SH-SY5Y (cell line): ENCODE measurements at regions not wholly inside any gene's neighbourhood (a gene's known extent, or its start where the extent isn't known, plus 50 kb on each side); places are given as distances from the start of the nearest gene placed in this dataset.

ENCODE experiments used
- GATA2 ChIP-seq: IDR thresholded peaks from 2 replicates; pipeline ENCODE4 v1.6.1; 2011; ENCODE audit warnings: mild to moderate bottlenecking, low read depth, low read length
- GATA3 ChIP-seq: IDR thresholded peaks from 2 replicates; pipeline ENCODE4 v1.6.1; 2011; ENCODE audit warnings: low read depth, mild to moderate bottlenecking, low read length, moderate library complexity

DNA sequence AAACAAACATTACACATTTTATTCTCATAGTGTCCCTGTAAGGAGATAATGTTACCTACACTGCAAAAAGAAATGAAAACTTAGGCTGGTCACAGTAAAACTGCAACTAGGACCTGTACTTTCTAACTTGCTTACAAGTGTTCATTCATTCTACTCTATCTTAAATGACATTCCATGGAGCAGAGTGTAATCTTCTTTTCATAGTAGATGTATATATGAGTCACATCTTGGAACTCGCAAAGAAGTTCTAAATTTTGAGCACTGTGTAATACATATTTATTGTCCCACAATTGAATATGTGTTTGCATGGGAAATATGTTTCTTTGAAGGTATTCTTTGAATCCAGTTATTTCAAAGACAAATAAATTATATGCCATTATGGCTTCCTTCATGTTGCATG lies 1258.5 kb upstream of the ADGRL2 start:
- TF ChIP-seq GATA2 (no peak), GATA3 (no peak)
